ENCODE measurements at regions not wholly inside any gene's neighbourhood (a gene's known extent, or its start where the extent isn't known, plus 50 kb on each side); places are given as distances from the start of the nearest gene placed in this dataset.

GRCh38 chr20:37611852-37612251 is 82.0 kb upstream of the CTNNBL1 start:
- no peak overlapping the region for H3K27ac Mint-ChIP-seq (ENCODE audit: unreplicated experiment)
- no peak for DNase-seq
- TF ChIP-seq, protein P1, sequence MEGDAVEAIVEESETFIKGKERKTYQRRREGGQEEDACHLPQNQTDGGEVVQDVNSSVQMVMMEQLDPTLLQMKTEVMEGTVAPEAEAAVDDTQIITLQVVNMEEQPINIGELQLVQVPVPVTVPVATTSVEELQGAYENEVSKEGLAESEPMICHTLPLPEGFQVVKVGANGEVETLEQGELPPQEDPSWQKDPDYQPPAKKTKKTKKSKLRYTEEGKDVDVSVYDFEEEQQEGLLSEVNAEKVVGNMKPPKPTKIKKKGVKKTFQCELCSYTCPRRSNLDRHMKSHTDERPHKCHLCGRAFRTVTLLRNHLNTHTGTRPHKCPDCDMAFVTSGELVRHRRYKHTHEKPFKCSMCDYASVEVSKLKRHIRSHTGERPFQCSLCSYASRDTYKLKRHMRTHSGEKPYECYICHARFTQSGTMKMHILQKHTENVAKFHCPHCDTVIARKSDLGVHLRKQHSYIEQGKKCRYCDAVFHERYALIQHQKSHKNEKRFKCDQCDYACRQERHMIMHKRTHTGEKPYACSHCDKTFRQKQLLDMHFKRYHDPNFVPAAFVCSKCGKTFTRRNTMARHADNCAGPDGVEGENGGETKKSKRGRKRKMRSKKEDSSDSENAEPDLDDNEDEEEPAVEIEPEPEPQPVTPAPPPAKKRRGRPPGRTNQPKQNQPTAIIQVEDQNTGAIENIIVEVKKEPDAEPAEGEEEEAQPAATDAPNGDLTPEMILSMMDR (IDR thresholded peaks at IDR 0.05; ENCODE audit: partially characterized antibody, unreplicated experiment) = no peak
- no peak overlapping the region for H3K4me3 Mint-ChIP-seq (ENCODE audit: unreplicated experiment)
- no peaks in the 10 kb centered on the region for H3K9me3 Mint-ChIP-seq (ENCODE audit: unreplicated experiment)
- H3K36me3 Mint-ChIP-seq (ENCODE audit: unreplicated experiment) = no peaks in the 10 kb centered on the region
- peaks cover 3% of the 10 kb centered on the region for H3K27me3 Mint-ChIP-seq (ENCODE audit: unreplicated experiment)
- peaks cover 2% of the 10 kb centered on the region for H3K4me1 Mint-ChIP-seq (ENCODE audit: low read depth, unreplicated experiment)

DNA sequence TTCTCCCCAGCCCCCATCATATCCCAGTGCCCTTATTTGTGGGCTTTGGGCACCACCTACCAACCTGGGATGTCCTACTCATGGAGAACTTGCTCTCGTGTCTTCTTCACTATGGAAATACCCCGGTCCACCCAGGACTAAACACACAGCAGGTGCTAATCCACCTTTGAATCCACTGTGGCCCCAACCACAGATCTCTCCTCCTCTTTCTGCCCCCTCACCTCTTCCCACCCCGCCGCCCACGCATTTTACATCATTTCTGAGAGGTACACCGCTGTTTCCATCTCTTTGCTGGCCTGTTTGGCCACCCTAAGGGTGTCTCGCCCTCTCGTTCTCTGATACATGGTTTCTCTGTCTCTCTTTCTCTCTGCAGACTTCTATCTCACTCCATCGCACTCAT is 82.5 kb upstream of the CTNNBL1 start:
- Mint-ChIP-seq H3K4me3 (ENCODE audit: unreplicated experiment) (no peak overlapping the region), H3K27ac (ENCODE audit: unreplicated experiment) (no peak overlapping the region), H3K36me3 (ENCODE audit: unreplicated experiment) (no peaks in the 10 kb centered on the region), H3K27me3 (ENCODE audit: unreplicated experiment) (peaks cover 3% of the 10 kb centered on the region), H3K9me3 (ENCODE audit: unreplicated experiment) (no peaks in the 10 kb centered on the region), H3K4me1 (ENCODE audit: low read depth, unreplicated experiment) (peaks cover 2% of the 10 kb centered on the region)
- TF ChIP-seq, protein P1 (IDR thresholded peaks at IDR 0.05; ENCODE audit: partially characterized antibody, unreplicated experiment) = no peak
- DNase-seq = no peak

DNA sequence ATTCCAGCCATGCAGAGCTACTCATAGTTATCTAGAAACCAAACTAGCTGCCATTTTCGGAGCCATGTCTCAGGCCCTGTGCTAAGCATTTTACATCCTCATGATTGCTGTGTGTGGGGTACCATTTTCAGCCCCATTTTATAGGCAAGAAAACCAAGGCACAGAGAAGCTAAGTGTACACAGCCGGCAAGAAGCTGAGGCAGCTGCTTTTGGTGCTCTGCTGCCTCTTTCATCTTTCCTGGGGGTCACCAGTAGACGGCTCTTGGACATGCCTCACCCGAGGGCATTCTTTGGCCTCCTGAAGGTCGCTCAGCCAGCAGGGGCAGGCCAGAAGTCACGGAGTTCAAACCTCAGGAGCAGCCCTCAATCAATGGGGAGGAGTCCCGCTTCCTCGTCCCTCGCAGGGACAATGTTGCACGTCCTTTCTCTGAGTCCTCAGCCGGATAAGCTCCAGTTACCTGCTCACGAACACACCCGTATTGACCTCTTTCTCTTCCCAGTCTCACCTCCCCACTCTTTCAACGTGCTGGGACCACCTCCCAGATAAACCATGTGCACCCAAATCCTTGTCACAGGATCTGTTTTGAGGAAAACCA is 82.6 kb upstream of the BLCAP start:
- Mint-ChIP-seq H3K9me3 (ENCODE audit: unreplicated experiment) (no peaks in the 10 kb centered on the region), H3K4me3 (ENCODE audit: unreplicated experiment) (no peak overlapping the region), H3K27me3 (ENCODE audit: unreplicated experiment) (peaks cover 3% of the 10 kb centered on the region), H3K36me3 (ENCODE audit: unreplicated experiment) (no peaks in the 10 kb centered on the region), H3K27ac (ENCODE audit: unreplicated experiment) (no peak overlapping the region), H3K4me1 (ENCODE audit: low read depth, unreplicated experiment) (peaks cover 2% of the 10 kb centered on the region)
- no peak for DNase-seq
- TF ChIP-seq, protein P1 (IDR thresholded peaks at IDR 0.05; ENCODE audit: partially characterized antibody, unreplicated experiment) = no peak

- Mint-ChIP-seq H3K4me1 (ENCODE audit: low read depth, unreplicated experiment) (peaks cover 9% of the 10 kb centered on the region), H3K36me3 (ENCODE audit: unreplicated experiment) (peaks cover 7% of the 10 kb centered on the region), H3K9me3 (ENCODE audit: unreplicated experiment) (peaks cover 4% of the 10 kb centered on the region), H3K4me3 (ENCODE audit: unreplicated experiment) (no peak overlapping the region), H3K27me3 (ENCODE audit: unreplicated experiment) (peaks cover 2% of the 10 kb centered on the region), H3K27ac (ENCODE audit: unreplicated experiment) (no peak overlapping the region)
- DNase-seq = no peak
- TF ChIP-seq, protein P1 (IDR thresholded peaks at IDR 0.05; ENCODE audit: partially characterized antibody, unreplicated experiment) = no peak
Observed at GRCh38 chr20:37602634-37603033, 75.0 kb upstream of the BLCAP start.

DNA sequence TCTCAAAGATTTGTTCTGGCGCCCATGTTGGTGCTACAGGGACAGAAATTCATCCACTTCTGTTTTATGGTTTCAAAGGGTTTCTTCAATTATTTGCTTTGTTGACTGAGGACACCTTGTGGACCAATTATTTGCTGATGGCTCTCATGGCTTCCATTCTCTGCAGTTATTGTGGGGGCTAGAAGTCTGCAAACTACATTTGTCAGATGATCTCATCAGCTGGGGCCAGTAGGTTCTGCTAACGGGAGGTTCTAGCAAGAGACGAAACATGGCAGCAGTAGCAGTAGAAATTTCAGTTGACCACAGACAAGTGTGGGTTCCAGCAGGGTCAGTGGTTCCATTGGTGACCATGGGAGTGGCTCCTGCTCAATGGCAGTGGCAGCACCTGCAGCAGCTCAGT is 72.8 kb upstream of the BLCAP start:
- DNase-seq = no peak
- Mint-ChIP-seq H3K4me1 (ENCODE audit: low read depth, unreplicated experiment) (peaks cover 15% of the 10 kb centered on the region), H3K4me3 (ENCODE audit: unreplicated experiment) (no peak overlapping the region), H3K36me3 (ENCODE audit: unreplicated experiment) (peaks cover 7% of the 10 kb centered on the region), H3K9me3 (ENCODE audit: unreplicated experiment) (peaks cover 4% of the 10 kb centered on the region), H3K27me3 (ENCODE audit: unreplicated experiment) (peaks cover 2% of the 10 kb centered on the region), H3K27ac (ENCODE audit: unreplicated experiment) (no peak overlapping the region)
- TF ChIP-seq, protein P1 (IDR thresholded peaks at IDR 0.05; ENCODE audit: partially characterized antibody, unreplicated experiment) = no peak

Data from glutamatergic neuron (in vitro differentiated cells).